ENCODE measurements at regions not wholly inside any gene's neighbourhood (a gene's known extent, or its start where the extent isn't known, plus 50 kb on each side); places are given as distances from the start of the nearest gene placed in this dataset.

DNA sequence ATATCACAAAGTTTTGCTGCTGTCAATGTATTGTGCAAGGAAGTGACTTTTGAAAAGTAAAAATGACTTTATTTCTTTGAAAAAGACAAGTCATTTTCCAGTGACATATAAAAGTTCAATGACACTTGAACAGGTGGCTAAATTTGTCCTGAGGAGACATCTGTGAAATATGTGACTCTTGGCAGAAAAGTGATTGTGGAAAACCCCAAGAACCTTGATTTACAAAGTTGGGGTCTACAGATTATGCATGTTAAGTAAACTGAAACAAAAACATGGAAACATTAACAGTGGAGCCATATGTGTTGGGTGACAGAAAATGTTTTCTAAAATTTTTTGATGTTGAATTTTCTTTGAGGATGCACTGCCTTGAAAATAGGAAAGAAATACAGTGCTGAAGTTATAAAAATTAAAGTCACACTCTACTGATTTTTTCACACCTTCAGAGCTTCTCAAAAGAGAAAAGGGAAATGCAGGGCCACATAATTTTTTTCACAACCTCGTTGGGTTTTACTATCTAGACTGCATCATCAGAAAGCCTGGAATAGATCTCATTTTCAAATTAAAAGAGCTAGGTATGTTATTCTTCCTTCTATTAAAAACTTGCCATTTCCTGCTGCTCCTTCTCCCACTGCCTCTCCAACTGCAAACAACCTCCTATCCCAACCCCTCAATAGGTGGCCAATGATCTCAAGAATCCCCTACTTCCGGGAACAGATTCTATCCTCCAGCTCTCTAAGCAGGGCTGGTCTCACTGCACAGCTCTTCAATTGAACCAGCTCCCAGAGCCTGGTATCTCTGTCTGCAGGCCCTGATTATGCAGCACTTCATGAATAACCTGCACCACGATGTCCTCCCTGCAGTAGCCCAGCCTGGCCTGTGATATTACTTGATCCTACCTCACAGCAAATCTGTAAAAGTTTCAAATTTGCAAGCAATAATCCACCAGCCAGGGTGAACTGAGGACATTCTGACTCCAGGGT is 570.8 kb upstream of the CPEB2 start:
- H3K9me3 ChIP-seq = no peaks in the 10 kb centered on the region
- H3K4me1 ChIP-seq = no peaks in the 10 kb centered on the region
- no peaks in the 10 kb centered on the region for H3K36me3 ChIP-seq (ENCODE audit: insufficient read depth in 1 of 2, low read depth in 1 of 2)
- no peak overlapping the region for H3K27ac ChIP-seq
- WGBS, 3 donors = 43 to 47% (median 46%) methylated on average over 3 of the region's 3 CpGs
- intact Hi-C loops (cut with DNase I) = no loop called here
- no peak for ATAC-seq
- TF ChIP-seq, protein P1, sequence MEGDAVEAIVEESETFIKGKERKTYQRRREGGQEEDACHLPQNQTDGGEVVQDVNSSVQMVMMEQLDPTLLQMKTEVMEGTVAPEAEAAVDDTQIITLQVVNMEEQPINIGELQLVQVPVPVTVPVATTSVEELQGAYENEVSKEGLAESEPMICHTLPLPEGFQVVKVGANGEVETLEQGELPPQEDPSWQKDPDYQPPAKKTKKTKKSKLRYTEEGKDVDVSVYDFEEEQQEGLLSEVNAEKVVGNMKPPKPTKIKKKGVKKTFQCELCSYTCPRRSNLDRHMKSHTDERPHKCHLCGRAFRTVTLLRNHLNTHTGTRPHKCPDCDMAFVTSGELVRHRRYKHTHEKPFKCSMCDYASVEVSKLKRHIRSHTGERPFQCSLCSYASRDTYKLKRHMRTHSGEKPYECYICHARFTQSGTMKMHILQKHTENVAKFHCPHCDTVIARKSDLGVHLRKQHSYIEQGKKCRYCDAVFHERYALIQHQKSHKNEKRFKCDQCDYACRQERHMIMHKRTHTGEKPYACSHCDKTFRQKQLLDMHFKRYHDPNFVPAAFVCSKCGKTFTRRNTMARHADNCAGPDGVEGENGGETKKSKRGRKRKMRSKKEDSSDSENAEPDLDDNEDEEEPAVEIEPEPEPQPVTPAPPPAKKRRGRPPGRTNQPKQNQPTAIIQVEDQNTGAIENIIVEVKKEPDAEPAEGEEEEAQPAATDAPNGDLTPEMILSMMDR (IDR thresholded peaks at IDR 0.05) = no peak
- H3K4me3 ChIP-seq = no peak overlapping the region
- H3K27me3 ChIP-seq (ENCODE audit: insufficient read depth in 3 of 3, low read length in 2 of 3) = no peaks in the 10 kb centered on the region
- no peak for DNase-seq

DNA sequence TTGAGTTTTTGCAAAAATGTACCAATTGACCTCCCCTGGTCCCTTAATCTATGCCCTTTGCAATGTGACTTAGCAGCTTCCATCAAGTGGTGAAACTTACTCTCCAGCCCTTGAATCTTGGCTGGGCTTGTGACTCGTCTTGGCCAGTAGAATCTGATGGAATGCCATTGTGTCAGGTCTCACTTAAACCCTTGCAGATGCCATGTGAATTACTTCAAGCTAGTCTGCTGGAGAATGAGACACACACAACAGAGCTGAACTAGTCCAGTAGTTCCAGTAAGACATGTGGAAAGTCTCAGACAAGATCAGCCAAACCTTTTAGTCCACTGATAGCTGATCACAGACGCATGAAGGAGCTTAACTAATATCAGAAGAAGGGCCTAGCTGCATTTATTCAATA is 567.8 kb upstream of the CPEB2 start:
- no peaks in the 10 kb centered on the region for H3K9me3 ChIP-seq
- intact Hi-C loops (cut with DNase I) = no loop called here
- H3K4me3 ChIP-seq = no peak overlapping the region
- no peak overlapping the region for H3K27ac ChIP-seq
- ATAC-seq = no peak
- TF ChIP-seq, protein P1 (IDR thresholded peaks at IDR 0.05) = no peak
- no peak for DNase-seq
- H3K36me3 ChIP-seq (ENCODE audit: insufficient read depth in 1 of 2, low read depth in 1 of 2) = no peaks in the 10 kb centered on the region
- H3K4me1 ChIP-seq = no peaks in the 10 kb centered on the region
- 43 to 72% (median 59%) methylated on average over 2 of the region's 2 CpGs for WGBS, 3 donors
- no peaks in the 10 kb centered on the region for H3K27me3 ChIP-seq (ENCODE audit: insufficient read depth in 3 of 3, low read length in 2 of 3)

DNA sequence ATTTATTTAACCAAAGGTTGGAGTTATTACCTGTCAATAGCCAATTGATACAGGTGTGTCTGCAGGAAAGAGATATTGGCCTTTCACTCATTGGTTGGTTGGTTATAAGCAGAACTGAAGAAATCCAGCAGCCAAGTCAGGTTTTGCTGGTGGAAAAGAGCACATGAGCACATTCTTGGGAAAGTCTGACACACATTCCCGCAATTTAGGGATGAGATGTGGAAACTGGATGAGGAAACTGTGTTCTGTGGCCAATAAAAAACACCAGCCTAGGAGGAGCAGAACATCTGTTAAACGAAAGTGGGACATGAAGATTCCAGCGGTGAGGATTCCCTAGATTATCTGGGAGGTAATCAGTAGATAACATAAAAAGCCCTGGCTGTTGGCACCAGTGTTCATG is 567.4 kb upstream of the CPEB2 start:
- Histone ChIP-seq H3K9me3 (no peaks in the 10 kb centered on the region), H3K4me1 (no peaks in the 10 kb centered on the region), H3K27me3 (ENCODE audit: insufficient read depth in 3 of 3, low read length in 2 of 3) (no peaks in the 10 kb centered on the region), H3K36me3 (ENCODE audit: insufficient read depth in 1 of 2, low read depth in 1 of 2) (no peaks in the 10 kb centered on the region), H3K4me3 (no peak overlapping the region), H3K27ac (no peak overlapping the region)
- intact Hi-C loops (cut with DNase I) = no loop called here
- no peak for DNase-seq
- 35 to 49% (median 38%) methylated on average over 3 of the region's 3 CpGs for WGBS, 3 donors
- TF ChIP-seq, protein P1 (IDR thresholded peaks at IDR 0.05) = no peak
- ATAC-seq = no peak

DNA sequence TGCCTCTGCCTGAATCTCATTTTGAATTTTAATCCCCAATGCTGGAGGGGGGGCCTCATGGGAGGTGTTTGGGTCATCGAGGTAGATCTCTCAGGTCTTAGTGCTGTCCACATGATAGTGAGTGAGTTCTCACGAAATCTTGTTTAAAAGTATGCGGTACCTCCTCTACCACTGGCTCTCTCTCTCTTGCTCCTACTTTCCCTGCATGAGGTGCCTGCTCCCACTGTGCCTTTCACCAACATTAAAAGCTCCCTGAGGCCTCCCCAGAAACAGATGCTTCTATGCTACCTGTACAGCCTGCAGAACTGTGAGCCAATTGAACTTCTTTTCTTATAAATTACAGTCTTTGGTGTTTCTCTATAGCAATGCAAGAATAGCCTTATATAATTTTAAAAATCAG is 560.7 kb upstream of the CPEB2 start:
- no peak overlapping the region for H3K27ac ChIP-seq
- H3K4me3 ChIP-seq = no peak overlapping the region
- WGBS, 3 donors = 77 to 80% (median 79%) methylated on average over 3 of the region's 3 CpGs
- H3K27me3 ChIP-seq (ENCODE audit: insufficient read depth in 3 of 3, low read length in 2 of 3) = no peaks in the 10 kb centered on the region
- H3K36me3 ChIP-seq (ENCODE audit: insufficient read depth in 1 of 2, low read depth in 1 of 2) = no peaks in the 10 kb centered on the region
- DNase-seq (no peak), ATAC-seq (no peak)
- TF ChIP-seq, protein P1 (IDR thresholded peaks at IDR 0.05) = no peak
- no peaks in the 10 kb centered on the region for H3K4me1 ChIP-seq
- no peaks in the 10 kb centered on the region for H3K9me3 ChIP-seq
- intact Hi-C loops (cut with DNase I) = no loop called here
